HG03196 (cell line): ENCODE measurements at regions not wholly inside any gene's neighbourhood (a gene's known extent, or its start where the extent isn't known, plus 50 kb on each side); places are given as distances from the start of the nearest gene placed in this dataset.

Source experiments
- ATAC-seq: cut with Tn5 transposase; IDR thresholded peaks from one replicate; pipeline ENCODE4 v1.9.1; 2021; ENCODE audit not compliant: unreplicated experiment

DNA sequence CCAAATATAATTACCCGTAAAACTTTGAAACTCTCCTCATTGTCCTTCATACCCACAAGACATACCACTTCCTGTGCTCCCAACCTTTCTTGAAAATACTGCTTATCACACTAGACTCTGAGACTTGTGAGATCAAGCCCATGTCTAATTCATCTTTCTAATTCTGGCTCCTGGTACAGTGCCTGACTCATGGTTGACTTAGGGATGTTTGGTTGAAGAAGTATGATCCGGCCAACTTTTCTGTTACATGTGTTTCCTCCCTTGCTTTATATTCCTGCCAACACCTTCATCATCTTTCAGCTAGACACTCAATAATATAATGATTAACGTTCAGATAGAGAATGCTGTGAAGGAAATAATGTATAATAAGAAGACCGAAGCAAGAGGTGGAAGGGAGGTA, 58.2 kb downstream of the MEX3B start:
- no peak for ATAC-seq

DNA sequence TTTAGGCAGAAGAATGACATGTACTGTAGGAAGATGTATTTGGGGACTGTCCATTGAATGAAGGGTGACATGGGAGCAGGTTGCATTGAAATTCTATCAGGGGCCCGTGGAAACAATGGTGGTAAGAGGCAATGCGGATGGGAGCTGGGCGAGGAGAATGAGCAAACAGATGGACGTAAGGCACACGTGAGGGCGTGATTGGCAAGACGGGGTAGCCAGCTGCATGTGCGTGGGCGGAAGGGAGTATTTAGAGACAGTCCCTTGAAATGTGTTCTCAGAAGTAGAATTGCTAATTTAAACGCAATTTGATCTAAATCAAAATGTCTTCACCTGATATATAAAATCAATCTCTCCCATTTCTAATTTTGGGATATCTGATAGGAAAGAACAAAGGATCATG, 62.3 kb downstream of the MEX3B start:
- no peak for ATAC-seq

- ATAC-seq = no peak
These were observed 63.0 kb downstream of the MEX3B start for GRCh38 chr15:81982808-81983207.

GRCh38 chr15:81981908-81982307, 63.9 kb downstream of the MEX3B start:
- ATAC-seq = no peak

- no peak for ATAC-seq
These were observed 68.4 kb downstream of the MEX3B start for GRCh38 chr15:81977464-81977863.

GRCh38 chr15:81968691-81969090, 77.1 kb downstream of the MEX3B start:
- ATAC-seq = no peak

DNA sequence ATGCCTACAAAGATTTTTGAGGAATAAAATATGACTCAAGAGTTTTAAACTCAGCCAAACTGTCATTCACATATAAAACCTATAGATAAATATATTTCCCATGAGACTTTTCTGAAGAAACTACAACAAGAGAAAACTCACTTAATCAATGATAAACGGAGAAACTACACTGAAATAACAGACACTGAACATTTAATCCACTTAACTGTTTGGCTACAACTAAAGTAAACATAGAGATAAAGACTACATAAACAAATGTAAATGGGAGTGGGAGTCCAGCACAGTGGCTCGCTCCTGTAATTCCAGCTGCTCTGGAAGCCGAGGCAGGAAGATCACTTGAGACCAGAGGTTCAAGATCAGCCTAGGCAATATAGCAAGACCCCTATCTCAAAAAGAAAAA, 79.2 kb downstream of the MEX3B start:
- ATAC-seq = no peak

- no peak for ATAC-seq
These were observed 83.3 kb downstream of the MEX3B start for GRCh38 chr15:81962482-81962881.

DNA sequence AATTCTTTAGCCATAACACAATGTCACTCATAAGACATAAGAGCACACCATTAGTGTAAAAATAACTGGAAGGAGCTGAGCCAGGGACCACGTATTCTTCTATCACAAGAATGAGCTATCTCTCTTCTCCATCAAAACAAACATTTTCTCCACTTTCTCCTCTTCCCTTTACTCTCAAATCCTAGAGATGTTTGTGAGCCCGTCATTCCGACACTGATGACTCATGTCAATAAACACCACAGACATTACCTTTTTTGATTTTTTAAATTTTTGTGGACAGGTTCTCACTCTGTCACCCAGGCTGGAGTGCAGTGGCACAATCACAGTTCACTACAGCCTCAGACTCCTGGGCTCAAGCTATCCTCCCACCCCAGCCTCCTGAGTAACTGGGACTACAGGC, 86.6 kb downstream of the MEX3B start:
- ATAC-seq = no peak

DNA sequence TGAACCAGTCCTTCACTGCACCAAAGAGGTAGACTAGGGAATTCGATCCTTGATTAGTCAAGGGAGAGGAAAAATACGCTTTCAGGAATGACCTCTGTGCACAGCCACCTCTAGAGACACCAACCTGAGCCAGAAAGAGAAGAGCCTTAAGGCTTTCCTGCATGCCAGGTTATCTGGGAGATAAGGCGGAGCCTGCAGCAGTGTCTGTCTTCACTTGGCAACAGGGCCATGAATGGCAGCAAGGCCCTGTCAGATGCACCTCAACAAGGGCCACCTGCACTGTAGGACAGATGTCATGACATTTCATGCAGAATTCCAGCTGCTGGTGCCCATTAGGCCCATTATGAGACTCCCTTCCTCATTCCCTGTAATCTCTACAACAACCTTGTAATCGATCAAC, 88.1 kb downstream of the MEX3B start:
- ATAC-seq = no peak

DNA sequence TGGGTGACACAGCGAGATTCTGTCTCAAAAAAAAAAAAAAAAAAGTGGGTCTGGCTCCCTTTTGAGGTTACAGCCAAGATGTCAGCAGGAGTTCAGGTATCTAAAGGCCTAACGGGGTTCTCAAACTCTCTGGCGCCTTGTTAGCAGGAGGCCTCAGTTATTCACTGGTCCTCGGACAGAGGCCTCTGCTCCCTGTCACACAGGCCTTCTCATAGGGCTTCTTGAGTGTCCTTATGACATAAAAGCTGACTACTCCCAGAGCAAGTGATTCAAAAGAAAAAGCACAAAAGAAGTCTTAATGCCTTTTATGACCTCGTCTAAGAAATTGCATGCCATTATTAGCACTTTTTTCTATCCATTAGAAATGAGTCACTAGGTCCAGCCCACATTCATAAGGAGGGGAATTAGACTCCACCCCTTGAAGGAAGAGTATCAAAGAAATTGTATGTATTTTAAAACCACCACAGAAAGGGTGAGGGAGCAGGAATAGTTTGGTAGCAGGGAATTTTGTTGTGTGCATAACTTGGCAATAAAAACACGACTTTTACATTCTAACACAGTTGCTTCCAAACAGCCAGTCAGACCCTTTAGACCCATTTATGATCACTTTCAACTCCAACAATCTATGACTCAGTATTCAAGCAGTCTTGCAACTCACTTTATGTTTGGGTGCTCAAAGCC, 90.3 kb downstream of the MEX3B start:
- no peak for ATAC-seq

- ATAC-seq = no peak
These were observed 91.5 kb downstream of the MEX3B start for GRCh38 chr15:81954158-81954783.

GRCh38 chr15:81950841-81951414, 94.9 kb downstream of the MEX3B start:
- ATAC-seq = no peak

DNA sequence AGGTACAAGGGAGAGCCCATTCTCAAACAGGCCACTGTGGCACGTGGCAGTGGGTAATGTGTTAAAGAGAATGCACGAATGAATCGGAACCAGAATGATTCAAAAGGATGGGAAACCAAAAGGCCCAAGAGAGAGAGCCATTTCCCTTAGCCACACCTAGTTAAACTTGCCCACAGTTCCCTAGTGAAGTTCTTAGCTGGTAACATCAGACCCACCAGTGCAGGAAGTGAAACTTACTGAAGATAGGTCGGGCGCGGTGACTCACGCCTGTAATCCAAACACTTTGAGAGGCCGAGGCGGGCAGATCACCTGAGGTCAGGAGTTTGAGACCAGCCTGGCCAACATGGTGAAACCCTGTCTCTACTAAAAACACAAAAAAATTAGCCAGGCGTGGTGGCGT, 97.1 kb downstream of the MEX3B start:
- ATAC-seq = no peak

DNA sequence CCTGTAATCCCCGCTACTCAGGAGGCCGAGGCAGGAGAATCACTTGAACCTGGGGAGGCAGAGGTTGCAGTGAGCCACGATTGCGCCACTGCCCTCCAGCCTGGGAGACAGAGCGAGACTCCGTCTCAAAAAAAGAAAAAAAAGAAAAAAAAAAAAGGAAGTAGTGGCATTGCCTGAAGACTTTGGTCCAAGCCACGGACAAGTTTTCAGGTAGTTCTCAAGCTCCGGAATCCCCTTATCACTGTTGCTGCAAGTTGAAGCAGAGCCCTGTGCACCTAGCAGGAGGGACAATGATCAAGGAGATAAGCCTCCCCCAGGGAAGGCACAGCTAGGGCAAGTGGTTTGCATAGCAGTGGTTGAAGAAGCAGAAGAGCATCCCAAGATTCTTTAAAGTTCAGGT, 97.6 kb downstream of the MEX3B start:
- no peak for ATAC-seq

DNA sequence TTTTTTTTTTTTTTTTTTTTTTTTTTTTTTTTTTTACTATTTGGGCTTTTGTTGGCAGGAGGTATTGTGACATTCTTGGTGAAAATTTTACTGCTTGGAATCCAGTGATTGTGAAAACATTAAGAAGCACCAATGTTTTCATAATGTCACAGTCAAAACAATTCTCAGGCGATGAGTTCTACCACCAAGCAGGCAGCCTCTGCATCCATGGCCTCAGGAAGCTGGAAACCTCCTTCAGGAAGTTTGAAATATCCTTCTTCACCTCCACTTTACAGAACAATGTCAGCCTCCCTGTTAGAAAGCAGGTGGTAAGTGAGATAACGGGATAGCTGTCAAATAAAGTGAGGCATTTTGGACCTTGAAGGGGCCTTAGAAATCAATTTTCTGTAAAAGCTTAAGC, 98.3 kb downstream of the MEX3B start:
- ATAC-seq = no peak

DNA sequence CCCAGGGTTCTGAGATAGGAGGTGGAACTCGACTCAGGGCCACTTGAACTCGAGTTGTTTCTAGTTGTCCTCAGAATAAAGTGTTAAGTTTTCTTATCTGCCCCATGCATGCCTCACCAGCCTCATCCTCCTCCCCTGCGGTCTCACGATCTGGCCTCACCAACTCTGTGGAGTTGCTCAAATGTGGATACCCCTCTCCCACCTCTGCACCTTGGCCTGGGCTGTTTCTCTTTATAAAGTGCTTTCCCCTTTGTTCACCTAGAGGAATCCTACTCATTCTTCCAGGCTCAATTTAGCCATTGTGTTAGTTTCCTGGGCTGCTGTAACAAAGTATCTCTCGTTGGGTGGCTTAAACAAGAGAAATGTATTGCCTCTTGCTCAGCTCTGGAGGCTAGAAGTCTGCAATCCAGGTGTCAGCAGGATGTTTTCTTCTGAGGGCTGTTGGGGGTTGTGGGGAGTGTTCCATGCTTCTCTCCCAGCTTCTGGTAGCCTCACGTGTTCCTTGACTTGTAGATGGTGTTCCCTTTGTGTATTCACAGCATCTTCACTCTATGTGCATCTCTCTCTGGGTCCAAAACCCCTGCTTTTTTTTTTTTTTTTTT, 100.7 kb downstream of the MEX3B start:
- ATAC-seq = no peak

- ATAC-seq = no peak
These were observed 103.1 kb downstream of the MEX3B start for GRCh38 chr15:81942655-81943195.

- ATAC-seq = no peak
These were observed 103.7 kb downstream of the MEX3B start for GRCh38 chr15:81942157-81942556.

DNA sequence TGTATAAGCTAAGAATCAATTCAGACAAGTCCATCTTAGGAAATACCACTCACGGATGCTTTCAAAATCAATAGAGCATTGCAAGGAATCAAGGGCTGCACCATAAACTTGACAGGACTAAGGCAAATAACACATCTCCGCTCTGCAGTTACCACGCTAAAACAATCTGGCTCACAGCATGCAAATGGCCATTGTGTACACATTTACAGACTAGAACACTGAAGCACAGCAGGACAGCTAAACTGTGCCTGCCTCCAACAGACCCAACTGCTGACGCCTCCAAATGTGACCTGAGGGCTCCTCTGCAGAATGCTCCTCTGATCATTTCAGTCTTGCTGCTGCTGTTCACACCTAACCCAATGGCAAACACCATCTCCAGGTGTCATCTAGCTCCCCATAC, 104.3 kb downstream of the MEX3B start:
- ATAC-seq = no peak

- no peak for ATAC-seq
These were observed 105.1 kb downstream of the MEX3B start for GRCh38 chr15:81940467-81941451.
